GM12864 (cell line): ENCODE measurements at regions not wholly inside any gene's neighbourhood (a gene's known extent, or its start where the extent isn't known, plus 50 kb on each side); places are given as distances from the start of the nearest gene placed in this dataset.

Experiments used
- DNase-seq: peaks from one replicate; pipeline ENCODE4 v3.0.0-alpha.2; 2011; ENCODE audit warnings: low read depth
- H3K4me3 ChIP-seq: 2 replicates; pipeline ENCODE4 v1.5.1; 2011; ENCODE audit warnings: mild to moderate bottlenecking, low read depth, low read length, control low read depth
- TF ChIP-seq, protein P1 (sequence below): IDR thresholded peaks from 2 replicates; pipeline ENCODE4 v1.5.1; 2011; ENCODE audit warnings: low read depth, mild to moderate bottlenecking, moderate library complexity, low read length, control low read depth, inconsistent platforms; ENCODE audit errors: missing control alignments

DNA sequence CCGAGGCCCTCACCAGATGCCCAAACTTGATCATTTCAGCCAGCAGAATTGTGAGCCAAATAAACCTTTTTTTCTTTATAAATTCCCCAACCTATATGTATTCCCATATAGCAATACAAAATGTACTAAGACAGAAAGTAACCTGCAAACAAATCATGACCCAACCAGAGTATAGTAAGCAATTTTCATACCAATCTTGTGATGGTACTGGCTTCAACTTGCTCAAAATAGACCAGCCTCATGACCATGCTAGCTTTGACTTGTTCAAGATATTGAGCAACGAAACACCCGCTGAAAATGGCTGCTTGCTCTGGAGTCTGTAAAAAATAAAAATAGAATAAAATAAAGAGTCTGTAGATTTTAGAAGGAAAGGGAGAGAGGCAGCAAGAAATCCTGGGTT, 97.6 kb downstream of the C1D start:
- DNase-seq, result no peak
- TF ChIP-seq, protein P1, sequence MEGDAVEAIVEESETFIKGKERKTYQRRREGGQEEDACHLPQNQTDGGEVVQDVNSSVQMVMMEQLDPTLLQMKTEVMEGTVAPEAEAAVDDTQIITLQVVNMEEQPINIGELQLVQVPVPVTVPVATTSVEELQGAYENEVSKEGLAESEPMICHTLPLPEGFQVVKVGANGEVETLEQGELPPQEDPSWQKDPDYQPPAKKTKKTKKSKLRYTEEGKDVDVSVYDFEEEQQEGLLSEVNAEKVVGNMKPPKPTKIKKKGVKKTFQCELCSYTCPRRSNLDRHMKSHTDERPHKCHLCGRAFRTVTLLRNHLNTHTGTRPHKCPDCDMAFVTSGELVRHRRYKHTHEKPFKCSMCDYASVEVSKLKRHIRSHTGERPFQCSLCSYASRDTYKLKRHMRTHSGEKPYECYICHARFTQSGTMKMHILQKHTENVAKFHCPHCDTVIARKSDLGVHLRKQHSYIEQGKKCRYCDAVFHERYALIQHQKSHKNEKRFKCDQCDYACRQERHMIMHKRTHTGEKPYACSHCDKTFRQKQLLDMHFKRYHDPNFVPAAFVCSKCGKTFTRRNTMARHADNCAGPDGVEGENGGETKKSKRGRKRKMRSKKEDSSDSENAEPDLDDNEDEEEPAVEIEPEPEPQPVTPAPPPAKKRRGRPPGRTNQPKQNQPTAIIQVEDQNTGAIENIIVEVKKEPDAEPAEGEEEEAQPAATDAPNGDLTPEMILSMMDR, result no peak
- no peak overlapping the region for H3K4me3 ChIP-seq

DNA sequence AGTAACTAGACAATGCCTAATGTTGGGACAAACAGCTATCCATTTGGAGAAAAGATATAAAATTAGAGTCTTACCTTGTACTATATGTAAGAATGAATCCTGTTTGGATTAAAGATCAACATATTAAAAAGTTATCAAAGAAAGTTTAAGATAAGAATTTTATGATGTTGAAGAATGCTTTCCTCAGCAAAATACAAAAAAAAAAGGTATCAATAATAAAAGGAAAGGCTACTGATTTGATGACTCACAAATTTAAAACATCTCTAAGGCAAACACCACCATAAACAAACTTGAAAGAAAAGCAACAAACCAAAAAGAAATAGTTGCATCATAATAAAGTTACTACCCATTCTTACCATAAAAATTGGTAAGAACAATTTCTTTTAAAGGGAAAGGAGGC, 92.7 kb downstream of the C1D start:
- no peak for DNase-seq
- H3K4me3 ChIP-seq, result no peak overlapping the region
- TF ChIP-seq, protein P1, result no peak

DNA sequence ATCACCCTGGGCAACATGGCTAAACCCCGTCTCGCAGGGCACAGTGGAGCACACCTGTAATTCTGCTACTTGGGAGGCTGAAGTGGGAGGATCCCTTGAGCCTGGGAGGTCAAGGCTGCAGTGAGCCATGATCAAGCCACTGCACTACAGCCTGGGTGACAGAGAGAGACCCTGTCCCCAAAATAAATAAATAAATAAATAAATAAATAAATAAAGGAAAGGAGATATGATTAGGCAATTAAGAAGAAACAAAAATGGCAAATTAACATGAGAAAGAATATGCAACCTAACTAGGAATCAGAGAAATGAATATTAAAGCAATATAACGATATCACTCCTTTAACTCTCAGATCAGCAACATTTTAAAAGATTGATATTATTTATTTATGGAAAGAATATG, 92.3 kb downstream of the C1D start:
- TF ChIP-seq, protein P1, result no peak
- DNase-seq, result no peak
- no peak overlapping the region for H3K4me3 ChIP-seq

DNA sequence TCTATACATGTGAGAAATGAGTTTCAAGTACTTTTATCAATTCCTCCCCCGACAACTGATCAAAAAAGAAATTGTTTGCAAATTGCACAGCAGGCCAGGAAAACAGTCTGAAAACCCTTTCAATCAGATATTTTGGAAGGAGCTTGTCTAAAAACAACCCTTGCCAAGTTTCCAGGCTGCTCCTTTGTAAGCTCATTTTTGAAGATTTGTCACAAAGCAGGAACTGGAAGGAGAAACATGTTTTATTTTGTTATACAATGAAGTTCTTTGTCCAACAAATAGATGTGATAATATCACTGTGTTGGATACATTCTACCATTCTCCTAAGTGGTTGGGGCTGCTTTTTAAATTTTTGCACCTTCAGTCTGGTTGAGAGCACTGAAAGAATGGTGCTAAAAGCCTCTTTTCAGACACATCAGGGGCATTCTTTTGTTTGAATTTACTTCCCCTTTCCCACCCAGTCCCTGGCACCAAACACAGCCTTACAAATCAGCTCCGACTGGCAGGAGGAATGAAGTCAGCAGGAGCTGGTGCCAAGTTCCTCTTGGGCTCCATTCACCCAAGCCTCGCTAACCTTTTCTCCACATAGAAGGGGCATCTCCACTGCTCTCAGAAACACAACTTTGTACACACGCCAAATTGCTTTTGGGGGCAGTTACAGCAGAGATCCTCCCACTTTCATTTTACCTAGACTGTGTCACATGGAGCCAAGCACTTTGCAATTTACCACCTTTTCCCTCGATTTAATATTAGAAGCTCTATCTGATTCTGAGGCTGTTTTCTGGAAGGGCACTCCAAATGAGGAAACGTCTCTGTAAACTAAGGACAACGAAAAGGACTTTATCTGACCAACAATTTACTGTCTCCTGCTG, 88.0 kb downstream of the C1D start:
- no peak overlapping the region for H3K4me3 ChIP-seq
- DNase-seq, result no peak
- TF ChIP-seq, protein P1, result no peak

DNA sequence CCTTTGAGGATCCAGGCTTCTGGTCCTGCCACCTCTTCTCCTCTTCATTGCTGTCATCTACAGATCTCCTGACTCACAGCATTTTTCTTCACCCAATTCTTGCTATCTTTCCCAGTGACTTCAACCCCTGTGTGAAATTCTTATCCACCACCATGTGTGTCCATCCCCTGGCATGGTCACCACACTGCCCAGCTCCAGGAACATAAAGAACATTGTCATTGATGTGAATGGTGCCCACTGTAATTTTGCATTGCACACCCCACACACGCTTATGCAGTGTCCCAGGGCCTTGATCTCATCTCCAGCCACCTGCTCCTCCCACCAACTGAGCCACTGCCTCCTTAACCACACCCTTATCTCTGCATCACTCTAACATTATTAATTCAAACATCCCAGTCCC, 85.3 kb downstream of the C1D start:
- TF ChIP-seq, protein P1, result no peak
- H3K4me3 ChIP-seq, result no peak overlapping the region
- DNase-seq, result no peak

DNA sequence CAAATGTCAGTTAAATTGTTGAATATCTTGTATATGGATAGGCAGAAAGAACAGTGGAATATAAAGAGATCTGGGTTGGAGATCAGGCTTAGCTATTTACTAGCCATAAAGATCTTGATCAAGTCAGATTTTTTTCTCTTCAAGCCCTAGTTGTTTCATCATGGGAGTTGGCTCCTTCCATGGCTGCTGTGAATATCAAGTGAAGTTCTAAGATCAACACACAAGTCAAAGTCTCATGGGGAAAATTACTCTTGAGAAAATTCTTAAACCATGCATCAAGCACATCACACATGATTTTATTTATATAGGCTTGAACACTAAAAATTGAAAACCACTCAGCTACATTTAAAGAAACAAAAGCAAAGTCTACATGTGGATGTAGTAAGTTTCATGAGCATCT, 79.8 kb downstream of the C1D start:
- TF ChIP-seq, protein P1, result no peak
- H3K4me3 ChIP-seq, result no peak overlapping the region
- DNase-seq, result no peak

DNA sequence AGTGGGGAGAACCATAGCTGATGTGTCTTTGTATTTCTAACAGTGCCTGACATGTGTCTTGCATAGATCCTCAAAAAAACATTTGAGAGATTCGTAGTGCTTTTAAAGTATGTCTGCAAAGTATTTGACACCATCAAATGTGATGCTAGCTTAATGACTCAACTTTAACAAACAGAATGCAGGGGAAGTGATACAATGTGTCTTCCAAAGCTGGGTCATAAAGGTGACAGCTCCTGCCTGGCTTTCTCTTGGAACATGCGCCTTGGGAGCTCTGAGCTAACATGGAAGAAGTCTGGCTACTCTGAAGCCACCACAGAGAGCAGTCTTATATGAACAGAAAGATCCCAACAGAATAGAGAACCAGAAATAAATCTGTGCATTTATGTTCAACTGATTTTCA, 78.2 kb downstream of the C1D start:
- H3K4me3 ChIP-seq, result no peak overlapping the region
- no peak for DNase-seq
- TF ChIP-seq, protein P1, result no peak
